GM12891 (cell line): ENCODE measurements at regions not wholly inside any gene's neighbourhood (a gene's known extent, or its start where the extent isn't known, plus 50 kb on each side); places are given as distances from the start of the nearest gene placed in this dataset.

ENCODE experiments used
- POLR2A ChIP-seq: IDR thresholded peaks from 2 replicates; pipeline ENCODE4 v1.6.1; 2011; ENCODE audit warnings: low read depth, low read length, control low read depth
- POLR2AphosphoS5 ChIP-seq: IDR thresholded peaks from 2 replicates; pipeline ENCODE4 v1.6.1; 2011; ENCODE audit warnings: low read depth, low read length, control low read depth
- TAF1 ChIP-seq: IDR thresholded peaks from 2 replicates; pipeline ENCODE4 v1.6.1; 2011; ENCODE audit warnings: low read depth, low read length, control low read depth

- no peak for TF ChIP-seq POLR2A
- no peak for TF ChIP-seq TAF1
- TF ChIP-seq POLR2AphosphoS5 = no peak
Observed at GRCh38 chr13:77470986-77471385, 64.5 kb upstream of the SCEL start.
